HG02973 (cell line): ENCODE measurements at regions not wholly inside any gene's neighbourhood (a gene's known extent, or its start where the extent isn't known, plus 50 kb on each side); places are given as distances from the start of the nearest gene placed in this dataset.

Source experiments
- ATAC-seq: cut with Tn5 transposase; IDR thresholded peaks from one replicate; pipeline ENCODE4 v1.9.1; 2021; ENCODE audit warnings: moderate library complexity; ENCODE audit not compliant: unreplicated experiment

GRCh38 chr3:95055288-95055687 is 992.4 kb downstream of the NSUN3 start:
- no peak for ATAC-seq

- ATAC-seq = no peak
Observed at GRCh38 chr3:95082191-95082590, 1019.3 kb downstream of the NSUN3 start.

- ATAC-seq = no peak
Observed at GRCh38 chr3:95084738-95085137, 1021.9 kb downstream of the NSUN3 start.

GRCh38 chr3:95088464-95088863 is 1025.6 kb downstream of the NSUN3 start:
- no peak for ATAC-seq

GRCh38 chr3:95097493-95097892 is 1034.6 kb downstream of the NSUN3 start:
- no peak for ATAC-seq

GRCh38 chr3:95120921-95121320 is 1058.1 kb downstream of the NSUN3 start:
- ATAC-seq = no peak

GRCh38 chr3:95123104-95123503 is 1060.2 kb downstream of the NSUN3 start:
- ATAC-seq = no peak

- ATAC-seq = no peak
Observed at GRCh38 chr3:95134693-95135413, 1072.0 kb downstream of the NSUN3 start.

GRCh38 chr3:95148107-95148506 is 1085.2 kb downstream of the NSUN3 start:
- ATAC-seq = no peak

GRCh38 chr3:95151590-95151989 is 1088.7 kb downstream of the NSUN3 start:
- ATAC-seq = no peak

GRCh38 chr3:95154766-95155165 is 1091.9 kb downstream of the NSUN3 start:
- ATAC-seq = no peak

- no peak for ATAC-seq
Observed at GRCh38 chr3:95162794-95163193, 1099.9 kb downstream of the NSUN3 start.

GRCh38 chr3:95167748-95168147 is 1104.9 kb downstream of the NSUN3 start:
- no peak for ATAC-seq

GRCh38 chr3:95168526-95168925 is 1105.7 kb downstream of the NSUN3 start:
- ATAC-seq = no peak

- ATAC-seq = no peak
Observed at GRCh38 chr3:95172164-95172943, 1109.5 kb downstream of the NSUN3 start.

GRCh38 chr3:95177096-95177495 is 1114.2 kb downstream of the NSUN3 start:
- ATAC-seq = no peak

- no peak for ATAC-seq
Observed at GRCh38 chr3:95184038-95184437, 1121.2 kb downstream of the NSUN3 start.

- ATAC-seq = no peak
Observed at GRCh38 chr3:95189348-95189747, 1126.5 kb downstream of the NSUN3 start.

GRCh38 chr3:95197661-95198060 is 1134.8 kb downstream of the NSUN3 start:
- ATAC-seq = no peak

- no peak for ATAC-seq
Observed at GRCh38 chr3:95200384-95200783, 1137.5 kb downstream of the NSUN3 start.

- ATAC-seq = no peak
Observed at GRCh38 chr3:95210878-95211277, 1148.0 kb downstream of the NSUN3 start.

- ATAC-seq = no peak
Observed at GRCh38 chr3:95212117-95212516, 1149.3 kb downstream of the NSUN3 start.
